T-helper 9 cell (primary cell): ENCODE measurements at regions not wholly inside any gene's neighbourhood (a gene's known extent, or its start where the extent isn't known, plus 50 kb on each side); places are given as distances from the start of the nearest gene placed in this dataset.
"Not testable (repeated sequence)": the region's sequence is repeated elsewhere in the genome, so short reads cannot be mapped to it uniquely, and the experiment has no call there.

Experiments used
- DNase-seq: peaks from one replicate; pipeline ENCODE4 v3.0.0-alpha.2; 2020

GRCh38 chr17:77038884-77039555 is 101.7 kb upstream of the SEC14L1 start:
- DNase-seq, result no peak

GRCh38 chr17:77042476-77043231 is 98.1 kb upstream of the SEC14L1 start:
- no peak for DNase-seq

DNA sequence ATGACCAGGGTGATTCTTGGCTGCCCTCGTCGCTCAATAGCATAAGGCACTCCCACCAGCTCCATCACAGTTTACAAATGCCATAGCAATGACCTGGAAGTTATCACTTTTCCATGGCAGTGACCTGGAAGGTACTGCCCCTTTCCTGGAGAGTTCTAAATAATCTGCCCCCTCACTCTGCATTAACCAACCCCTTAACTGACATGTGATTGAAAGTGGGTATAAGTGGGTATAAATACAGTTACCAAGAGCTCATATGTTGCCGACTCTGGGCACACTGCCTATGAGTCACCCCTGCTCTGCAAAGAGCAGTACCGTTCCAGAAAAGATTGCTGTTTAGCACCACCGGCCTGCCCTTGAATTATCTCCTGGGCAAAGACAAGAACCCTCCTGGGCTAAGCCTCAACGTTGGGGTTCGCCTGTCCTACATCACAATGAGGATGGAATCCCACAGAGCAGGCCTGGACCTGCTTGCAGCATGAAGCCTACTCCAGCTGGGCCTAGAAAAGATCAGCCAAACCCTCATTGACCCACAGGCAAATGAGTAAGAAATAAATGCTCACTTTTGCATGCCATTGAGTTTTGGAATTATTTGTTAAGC is 95.2 kb upstream of the SEC14L1 start:
- no peak for DNase-seq

DNA sequence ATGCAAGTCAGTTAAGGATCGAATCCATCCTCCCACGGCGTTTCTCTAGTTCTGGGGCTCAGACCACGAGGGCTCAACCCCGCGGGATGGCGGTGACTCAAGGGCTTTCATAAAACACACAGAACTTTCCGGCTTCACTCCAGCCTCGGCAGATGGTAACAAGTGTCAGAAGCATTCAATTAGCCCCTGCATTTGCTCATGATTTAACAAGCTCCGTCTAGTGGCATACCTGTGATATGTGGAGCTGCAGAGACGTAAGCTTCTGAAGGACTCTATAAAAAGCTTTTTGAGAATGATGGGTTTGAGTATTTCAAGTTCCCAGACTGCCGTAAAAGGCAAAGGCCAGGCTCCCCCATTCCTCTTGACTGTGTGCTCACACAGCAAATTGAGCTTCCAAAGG is 91.3 kb upstream of the SEC14L1 start:
- DNase-seq, result no peak

DNA sequence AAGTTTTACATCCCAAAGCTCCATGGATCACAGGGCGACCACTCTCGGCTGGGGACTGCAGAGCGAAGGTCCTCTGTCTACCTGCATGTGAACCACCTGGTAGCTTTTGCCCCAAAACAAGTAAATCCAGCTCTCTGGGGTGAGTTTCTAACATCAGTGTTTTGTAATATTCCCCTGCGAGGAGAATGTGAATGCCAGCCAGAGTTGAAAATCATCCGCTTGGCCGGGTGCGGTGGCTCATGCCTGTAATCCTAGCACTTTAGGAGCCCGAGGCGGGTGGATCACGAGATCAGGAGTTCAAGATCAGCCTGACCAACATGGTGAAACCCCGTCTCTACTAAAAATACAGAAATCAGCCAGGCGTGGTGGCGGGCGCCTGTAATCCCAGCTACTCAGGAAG is 89.9 kb upstream of the SEC14L1 start:
- not testable (repeated sequence) for DNase-seq

DNA sequence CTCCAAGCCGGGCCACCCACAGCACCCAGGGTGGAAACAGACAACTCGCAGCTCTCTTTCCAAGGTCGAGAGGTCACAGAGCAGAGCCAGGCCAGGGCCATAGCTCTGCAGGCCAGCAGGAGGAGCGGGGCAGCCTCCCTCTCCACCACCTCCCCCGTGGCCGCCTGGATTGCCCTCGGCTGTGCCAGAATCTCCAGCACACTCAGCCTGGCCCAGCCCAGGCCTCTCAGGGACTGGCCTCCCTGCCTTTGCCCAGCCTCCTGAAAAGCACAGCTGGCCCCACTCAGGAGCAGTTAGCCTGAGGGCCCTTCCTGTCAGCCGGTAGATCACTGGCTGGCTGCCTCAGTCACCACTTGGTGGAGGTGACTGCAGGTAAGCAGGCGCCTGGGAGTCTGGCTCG is 85.8 kb upstream of the SEC14L1 start:
- DNase-seq, result no peak

DNA sequence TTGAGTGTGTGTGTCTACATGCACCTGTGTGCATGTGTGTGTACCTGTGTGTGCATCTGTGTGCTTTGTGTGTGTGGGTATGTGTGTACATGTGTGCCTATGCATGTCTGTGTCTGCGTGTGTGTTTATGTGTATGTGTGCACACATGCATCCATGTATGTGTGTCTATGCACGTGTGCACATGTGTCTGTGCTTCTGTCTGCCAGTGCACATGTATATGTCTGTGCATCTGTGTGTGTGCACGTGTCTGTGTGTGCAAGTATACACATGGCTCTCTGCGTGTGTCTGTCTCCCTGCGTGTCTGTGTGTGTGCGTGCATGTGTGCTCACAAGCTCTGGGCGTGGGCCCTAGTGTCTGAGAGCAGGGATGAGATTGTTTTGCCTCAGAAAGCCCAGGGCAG is 85.3 kb upstream of the SEC14L1 start:
- DNase-seq, result no peak

GRCh38 chr17:77058016-77058415 is 82.8 kb upstream of the SEC14L1 start:
- DNase-seq, result no peak

GRCh38 chr17:77061669-77062068 is 79.1 kb upstream of the SEC14L1 start:
- DNase-seq, result no peak

- no peak for DNase-seq
Observed at GRCh38 chr17:77064598-77064997, 76.2 kb upstream of the SEC14L1 start.

GRCh38 chr17:77066165-77066564 is 74.6 kb upstream of the SEC14L1 start:
- DNase-seq, result no peak

GRCh38 chr17:77066726-77067409 is 73.9 kb upstream of the SEC14L1 start:
- peak; percentile 41 for DNase-seq

DNA sequence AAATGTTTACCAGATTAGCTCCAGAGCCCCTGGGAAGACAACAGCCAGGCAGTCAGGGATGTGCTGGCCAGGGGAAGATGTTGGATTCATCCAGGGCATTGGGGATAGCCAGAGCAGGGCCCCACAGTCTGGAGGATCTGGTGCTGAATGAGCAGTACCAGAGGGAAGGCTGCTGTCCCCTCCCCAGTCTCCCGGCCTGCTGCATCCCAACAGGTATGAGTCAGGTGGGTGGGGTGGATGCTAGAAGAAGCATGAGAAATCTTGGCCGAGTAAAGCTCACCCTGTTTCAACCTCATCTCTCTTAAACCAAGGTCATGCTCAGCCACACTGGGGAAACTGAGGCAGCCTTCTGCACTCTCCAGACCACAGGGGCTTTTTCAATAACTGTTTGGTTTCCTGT is 71.9 kb upstream of the SEC14L1 start:
- no peak for DNase-seq

- no peak for DNase-seq
Observed at GRCh38 chr17:77070888-77071279, 69.9 kb upstream of the SEC14L1 start.

DNA sequence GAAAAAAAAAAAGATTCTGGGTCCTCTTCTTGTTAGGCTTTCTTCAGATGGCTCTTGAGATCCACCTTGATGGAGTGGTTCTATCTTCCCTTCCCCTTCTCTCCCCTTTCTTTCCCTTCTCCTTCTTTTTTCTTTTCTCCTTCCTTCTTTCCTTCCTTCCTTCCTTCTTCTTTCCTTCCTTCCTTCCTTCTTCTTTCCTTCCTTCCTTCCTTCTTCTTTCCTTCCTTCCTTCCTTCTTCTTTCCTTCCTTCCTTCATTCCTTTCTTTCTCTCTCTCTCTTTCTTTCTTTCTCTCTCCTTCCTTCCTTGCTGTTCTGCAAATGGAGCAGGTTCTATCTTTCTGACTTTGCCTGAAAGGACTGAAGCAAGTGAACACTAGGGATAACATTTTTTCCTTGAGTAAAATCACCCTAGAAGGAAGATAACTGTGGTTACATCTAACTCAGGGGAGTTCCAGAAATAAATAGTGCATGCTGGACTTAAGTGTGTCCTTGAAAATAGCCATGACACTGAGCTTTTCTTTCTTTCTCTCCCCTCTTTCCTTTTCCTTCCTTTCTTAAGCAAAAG is 68.8 kb upstream of the SEC14L1 start:
- no peak for DNase-seq

GRCh38 chr17:77072670-77073069 is 68.1 kb upstream of the SEC14L1 start:
- DNase-seq, result no peak

GRCh38 chr17:77074681-77075080 is 66.1 kb upstream of the SEC14L1 start:
- DNase-seq, result no peak

DNA sequence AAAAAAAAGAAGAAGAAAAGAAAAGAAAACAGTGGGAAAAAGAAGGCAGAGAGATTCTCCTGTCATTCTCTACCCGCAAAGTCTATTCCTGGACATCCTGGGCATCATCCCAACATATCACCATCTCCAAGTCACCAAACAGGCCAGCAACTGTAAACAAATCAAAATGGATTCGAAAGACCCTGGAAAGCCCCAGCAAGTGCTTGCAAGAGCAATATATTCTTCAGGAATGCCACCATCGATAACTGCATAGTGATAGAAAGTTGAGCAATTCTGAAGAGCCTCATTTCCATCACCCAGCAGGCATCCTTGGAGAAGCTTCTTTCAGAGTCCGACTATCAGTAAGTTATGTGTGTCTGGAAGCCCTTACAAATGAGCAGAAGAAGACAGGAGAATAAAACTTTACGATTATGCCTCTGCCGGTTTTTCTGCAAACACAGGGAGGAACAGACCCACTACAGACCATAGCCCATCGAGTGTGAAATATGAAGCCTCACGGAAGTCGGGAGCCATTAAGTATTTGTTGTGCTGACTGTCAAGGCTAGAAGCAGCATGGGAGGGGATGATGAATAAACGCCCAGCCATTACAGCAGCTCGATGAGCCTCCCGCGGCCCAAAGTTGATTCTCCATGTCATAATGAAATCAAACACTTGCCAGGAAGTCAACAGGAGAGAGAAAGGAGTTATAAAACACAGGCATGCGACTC is 64.5 kb upstream of the SEC14L1 start:
- DNase-seq, result no peak

- DNase-seq, result no peak
Observed at GRCh38 chr17:77083531-77083930, 57.2 kb upstream of the SEC14L1 start.

GRCh38 chr17:77085926-77086432 is 54.8 kb upstream of the SEC14L1 start:
- DNase-seq, result no peak

DNA sequence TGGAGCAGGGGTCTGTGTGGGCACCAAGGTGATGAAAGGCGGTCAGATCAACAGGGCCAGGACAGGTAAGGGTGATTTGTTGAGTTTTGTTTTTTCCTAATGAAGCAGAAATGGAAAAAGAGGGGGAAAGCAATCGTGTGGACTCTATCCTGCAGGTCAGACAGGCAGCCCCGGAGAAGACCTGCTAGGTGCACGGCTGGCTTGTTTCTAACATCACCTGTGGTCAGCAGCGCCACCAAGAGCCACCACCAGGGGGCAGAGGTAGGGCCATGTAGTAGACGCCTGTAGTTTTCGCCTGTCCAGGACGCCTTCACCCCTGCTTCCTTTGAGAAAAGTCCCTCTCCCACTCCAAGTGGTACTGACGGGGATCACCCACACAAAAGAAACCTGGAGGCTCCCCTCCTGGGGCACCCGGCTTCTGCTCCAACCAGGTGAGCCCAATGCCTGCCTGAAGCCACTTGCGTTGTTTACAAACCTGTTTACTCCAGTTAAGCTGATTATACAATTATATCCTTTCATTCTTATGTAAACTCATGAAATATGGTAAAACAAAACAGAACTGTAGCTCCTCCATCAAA is 54.2 kb upstream of the SEC14L1 start:
- DNase-seq, result peak; percentile 80
